ACHN (cell line): ENCODE measurements at regions not wholly inside any gene's neighbourhood (a gene's known extent, or its start where the extent isn't known, plus 50 kb on each side); places are given as distances from the start of the nearest gene placed in this dataset.
"Not testable (repeated sequence)": the region's sequence is repeated elsewhere in the genome, so short reads cannot be mapped to it uniquely, and the experiment has no call there.

Source experiments
- DNase-seq: peaks from one replicate; pipeline ENCODE4 v3.0.0-alpha.2; 2015
- in situ Hi-C: cut with HindIII; loops from 2 replicates; pipeline ENCODE4 v1.10.0; 2017; ENCODE audit warnings: low sequenced_read_pairs, low pct_ligation_motif_present, low pct_unique_long_range_greater_than_20kb

GRCh38 chr14:103282309-103282708 is 51.7 kb upstream of the EIF5 start:
- in situ Hi-C loops, DNase-seq: not testable (repeated sequence)

GRCh38 chr14:103282932-103283331 is 51.1 kb upstream of the EIF5 start:
- in situ Hi-C loops = no loop called here
- DNase-seq = no peak

- DNase-seq = no peak
- in situ Hi-C loops = no loop called here
Observed at GRCh38 chr14:103283916-103284315, 50.1 kb upstream of the EIF5 start.
